ENCODE measurements at regions not wholly inside any gene's neighbourhood (a gene's known extent, or its start where the extent isn't known, plus 50 kb on each side); places are given as distances from the start of the nearest gene placed in this dataset.

DNA sequence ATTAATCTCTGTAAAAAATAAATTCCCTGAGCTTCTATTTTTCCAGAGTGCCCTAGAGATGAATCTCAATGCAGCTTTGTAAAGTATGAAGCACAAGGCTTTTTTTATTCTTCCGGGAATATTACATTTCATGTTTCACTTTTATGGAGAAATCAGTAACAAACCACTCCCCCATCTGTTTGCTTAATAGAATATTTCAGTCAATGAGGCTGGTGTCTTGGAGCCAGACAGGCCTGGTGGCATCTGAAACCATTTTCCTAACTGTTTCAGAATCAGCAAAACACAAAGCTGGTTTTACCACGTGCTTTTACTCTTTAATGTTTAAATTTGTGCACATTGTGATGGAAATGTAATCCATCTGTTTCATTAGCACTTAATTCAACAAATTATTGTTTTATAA is 400.8 kb upstream of the HSF2 start:
- POLR2A ChIA-PET, result no interaction called here
- H3K36me3 ChIP-seq (replicated peaks in 1 of 2; ENCODE audit: control insufficient read depth in 1 of 2, insufficient read depth in 2 of 2, low read length in 2 of 2), result no peaks in the 10 kb centered on the region
- FAIRE-seq (no peak), ATAC-seq (no peak), DNase-seq (ENCODE audit: low spot score) (no peak)
- H3K27ac ChIP-seq (ENCODE audit: extremely low read length, insufficient read depth, low read length), result no peak overlapping the region
- no peaks in the 10 kb centered on the region for H3K4me1 ChIP-seq (ENCODE audit: insufficient read depth, low read length)
- CTCF ChIA-PET (ENCODE audit: low intra/inter-chr PET ratio, low total read pairs), result no interaction called here
- no peaks in the 10 kb centered on the region for H4K20me1 ChIP-seq (ENCODE audit: insufficient read depth, low read length)
- BruUV-seq (replicated peaks), result no TSS peak
- no peak overlapping the region for H2AFZ ChIP-seq (ENCODE audit: low read length)
- no peak overlapping the region for H3K9ac ChIP-seq (ENCODE audit: insufficient read depth, low read depth, low read length)
- in situ Hi-C loops (cut with HindIII; ENCODE audit: extremely low pct_ligation_motif_present, low pct_unique_long_range_greater_than_20kb), result no loop called here
- H3K4me3 ChIP-seq (replicated peaks in 1 of 3; ENCODE audit: insufficient read depth in 1 of 3, low read depth in 2 of 3, low read length in 3 of 3), result no peak overlapping the region
- WGBS (ENCODE audit: low lambda C conversion rate), result 0% methylated on average over 2 of the region's 2 CpGs
- intact Hi-C loops (cut with micrococcal nuclease; ENCODE audit: unreplicated experiment), result no loop called here
- no peaks in the 10 kb centered on the region for H3K27me3 ChIP-seq (ENCODE audit: control insufficient read depth in 1 of 2, insufficient read depth in 2 of 2, low read length in 2 of 2)
- H3K4me2 ChIP-seq (ENCODE audit: low read depth, low read length), result no peak overlapping the region
- no peaks in the 10 kb centered on the region for H3K79me2 ChIP-seq (ENCODE audit: insufficient read depth, low read length)
- no peaks in the 10 kb centered on the region for H3K9me3 ChIP-seq (ENCODE audit: low read length)
- TF ChIP-seq, protein P1, sequence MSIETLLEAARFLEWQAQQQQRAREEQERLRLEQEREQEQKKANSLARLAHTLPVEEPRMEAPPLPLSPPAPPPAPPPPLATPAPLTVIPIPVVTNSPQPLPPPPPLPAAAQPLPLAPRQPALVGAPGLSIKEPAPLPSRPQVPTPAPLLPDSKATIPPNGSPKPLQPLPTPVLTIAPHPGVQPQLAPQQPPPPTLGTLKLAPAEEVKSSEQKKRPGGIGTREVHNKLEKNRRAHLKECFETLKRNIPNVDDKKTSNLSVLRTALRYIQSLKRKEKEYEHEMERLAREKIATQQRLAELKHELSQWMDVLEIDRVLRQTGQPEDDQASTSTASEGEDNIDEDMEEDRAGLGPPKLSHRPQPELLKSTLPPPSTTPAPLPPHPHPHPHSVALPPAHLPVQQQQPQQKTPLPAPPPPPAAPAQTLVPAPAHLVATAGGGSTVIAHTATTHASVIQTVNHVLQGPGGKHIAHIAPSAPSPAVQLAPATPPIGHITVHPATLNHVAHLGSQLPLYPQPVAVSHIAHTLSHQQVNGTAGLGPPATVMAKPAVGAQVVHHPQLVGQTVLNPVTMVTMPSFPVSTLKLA (IDR thresholded peaks at IDR 0.05), result no peak
- no peak for TF ChIP-seq ZNF720 (CRISPR knock-in tag; IDR thresholded peaks at IDR 0.05)
- no peak for TF ChIP-seq POLR2AphosphoS5 (IDR thresholded peaks at IDR 0.05; ENCODE audit: low read depth, low read length)
- TF ChIP-seq NR2F2 (IDR thresholded peaks at IDR 0.05; ENCODE audit: borderline replicate concordance, low read depth), result no peak
- no peak for TF ChIP-seq ETS1 (CRISPR knock-in tag; IDR thresholded peaks at IDR 0.05)
- no peak for TF ChIP-seq TARDBP (CRISPR knock-in tag; IDR thresholded peaks at IDR 0.05)

GRCh38 chr6:121999456-122000065 is 399.9 kb upstream of the HSF2 start:
- no peak overlapping the region for H3K4me2 ChIP-seq (ENCODE audit: low read depth, low read length)
- FAIRE-seq, result no peak
- no peak overlapping the region for H3K4me3 ChIP-seq (replicated peaks in 1 of 3; ENCODE audit: insufficient read depth in 1 of 3, low read depth in 2 of 3, low read length in 3 of 3)
- no peak overlapping the region for H3K9ac ChIP-seq (ENCODE audit: insufficient read depth, low read depth, low read length)
- H3K27me3 ChIP-seq (ENCODE audit: control insufficient read depth in 1 of 2, insufficient read depth in 2 of 2, low read length in 2 of 2), result no peaks in the 10 kb centered on the region
- ChIA-PET CTCF (ENCODE audit: low intra/inter-chr PET ratio, low total read pairs) (no interaction called here), POLR2A (no interaction called here)
- intact Hi-C loops (cut with micrococcal nuclease; ENCODE audit: unreplicated experiment), result no loop called here
- BruUV-seq (replicated peaks), result no TSS peak
- H3K27ac ChIP-seq (ENCODE audit: extremely low read length, insufficient read depth, low read length), result no peak overlapping the region
- in situ Hi-C loops (cut with HindIII; ENCODE audit: extremely low pct_ligation_motif_present, low pct_unique_long_range_greater_than_20kb), result no loop called here
- no peaks in the 10 kb centered on the region for H3K9me3 ChIP-seq (ENCODE audit: low read length)
- no peaks in the 10 kb centered on the region for H4K20me1 ChIP-seq (ENCODE audit: insufficient read depth, low read length)
- no peaks in the 10 kb centered on the region for H3K4me1 ChIP-seq (ENCODE audit: insufficient read depth, low read length)
- no peaks in the 10 kb centered on the region for H3K36me3 ChIP-seq (replicated peaks in 1 of 2; ENCODE audit: control insufficient read depth in 1 of 2, insufficient read depth in 2 of 2, low read length in 2 of 2)
- no peak overlapping the region for H2AFZ ChIP-seq (ENCODE audit: low read length)
- TF ChIP-seq ZNF354B (CRISPR knock-in tag; IDR thresholded peaks at IDR 0.05), result no peak
- no peak for ATAC-seq
- 22% methylated on average over 6 of the region's 6 CpGs for WGBS (ENCODE audit: low lambda C conversion rate)
- no peaks in the 10 kb centered on the region for H3K79me2 ChIP-seq (ENCODE audit: insufficient read depth, low read length)
- DNase-seq (ENCODE audit: low spot score), result no peak
